HG03039 (cell line): ENCODE measurements at regions not wholly inside any gene's neighbourhood (a gene's known extent, or its start where the extent isn't known, plus 50 kb on each side); places are given as distances from the start of the nearest gene placed in this dataset.

Experiments used
- ATAC-seq: cut with Tn5 transposase; IDR thresholded peaks from one replicate; pipeline ENCODE4 v1.9.1; 2021; ENCODE audit warnings: mild to moderate bottlenecking, moderate library complexity; ENCODE audit not compliant: unreplicated experiment

- ATAC-seq: no peak
Observed at GRCh38 chr2:30367232-30368070, 79.6 kb upstream of the LCLAT1 start.

GRCh38 chr2:30368258-30368657 lies 78.8 kb upstream of the LCLAT1 start:
- ATAC-seq: no peak

- no peak for ATAC-seq
Observed at GRCh38 chr2:30371028-30371689, 75.9 kb upstream of the LCLAT1 start.

- ATAC-seq: no peak
Observed at GRCh38 chr2:30371772-30372373, 75.2 kb upstream of the LCLAT1 start.

GRCh38 chr2:30372826-30373225 lies 74.2 kb upstream of the LCLAT1 start:
- ATAC-seq: no peak

- no peak for ATAC-seq
Observed at GRCh38 chr2:30373881-30374302, 73.2 kb upstream of the LCLAT1 start.

- ATAC-seq: no peak
Observed at GRCh38 chr2:30374380-30374779, 72.7 kb upstream of the LCLAT1 start.

- ATAC-seq: no peak
Observed at GRCh38 chr2:30375915-30376314, 71.1 kb upstream of the LCLAT1 start.

GRCh38 chr2:30379481-30379880 lies 67.6 kb upstream of the LCLAT1 start:
- ATAC-seq: no peak

GRCh38 chr2:30380824-30381223 lies 66.2 kb upstream of the LCLAT1 start:
- no peak for ATAC-seq

GRCh38 chr2:30382162-30382783 lies 64.8 kb upstream of the LCLAT1 start:
- ATAC-seq: no peak

- no peak for ATAC-seq
Observed at GRCh38 chr2:30382995-30383394, 64.1 kb upstream of the LCLAT1 start.

GRCh38 chr2:30385327-30385726 lies 61.7 kb upstream of the LCLAT1 start:
- ATAC-seq: no peak

- ATAC-seq: no peak
Observed at GRCh38 chr2:30392097-30392496, 54.9 kb upstream of the LCLAT1 start.

GRCh38 chr2:30393510-30393909 lies 53.5 kb upstream of the LCLAT1 start:
- ATAC-seq: no peak

GRCh38 chr2:30394096-30394495 lies 53.0 kb upstream of the LCLAT1 start:
- ATAC-seq: no peak

GRCh38 chr2:30396436-30397232 lies 50.4 kb upstream of the LCLAT1 start:
- no peak for ATAC-seq
